HG03442 (cell line): ENCODE measurements at regions not wholly inside any gene's neighbourhood (a gene's known extent, or its start where the extent isn't known, plus 50 kb on each side); places are given as distances from the start of the nearest gene placed in this dataset.

ENCODE experiments used
- ATAC-seq: cut with Tn5 transposase; IDR thresholded peaks from one replicate; pipeline ENCODE4 v1.9.1; 2021; ENCODE audit warnings: mild to moderate bottlenecking, moderate library complexity; ENCODE audit not compliant: unreplicated experiment

GRCh38 chr6:37105148-37106050 is 64.6 kb upstream of the PIM1 start:
- no peak for ATAC-seq

- ATAC-seq: no peak
Measured at GRCh38 chr6:37106051-37106363, 63.9 kb upstream of the PIM1 start.

GRCh38 chr6:37106554-37106953 is 63.4 kb upstream of the PIM1 start:
- no peak for ATAC-seq

GRCh38 chr6:37106982-37107491 is 62.9 kb upstream of the PIM1 start:
- ATAC-seq: no peak

GRCh38 chr6:37109714-37110499 is 60.0 kb upstream of the PIM1 start:
- ATAC-seq: no peak

- peak; percentile 61 for ATAC-seq
Measured at GRCh38 chr6:37110500-37111461, 59.2 kb upstream of the PIM1 start.

- ATAC-seq: no peak
Measured at GRCh38 chr6:37113976-37114375, 56.0 kb upstream of the PIM1 start.

GRCh38 chr6:37114612-37115011 is 55.3 kb upstream of the PIM1 start:
- no peak for ATAC-seq

- no peak for ATAC-seq
Measured at GRCh38 chr6:37115236-37115895, 54.6 kb upstream of the PIM1 start.

- no peak for ATAC-seq
Measured at GRCh38 chr6:37116326-37116725, 53.6 kb upstream of the PIM1 start.

- no peak for ATAC-seq
Measured at GRCh38 chr6:37119387-37119886, 50.5 kb upstream of the PIM1 start.
